Stimulated activated CD4-positive, alpha-beta T cell treated with anti-CD3 and anti-CD28 coated beads, Interleukin-2, amount 100 ng/mL, for 48 hours (primary cell): ENCODE measurements at regions not wholly inside any gene's neighbourhood (a gene's known extent, or its start where the extent isn't known, plus 50 kb on each side); places are given as distances from the start of the nearest gene placed in this dataset.
"Not testable (repeated sequence)": the region's sequence is repeated elsewhere in the genome, so short reads cannot be mapped to it uniquely, and the experiment has no call there.

Experiments used
- DNase-seq, 2 donors: peaks; one replicate each; pipeline ENCODE4 v3.0.0-alpha.2; 2020

GRCh38 chr14:34381304-34381703 lies 80.7 kb downstream of the SPTSSA start:
- not testable (repeated sequence) for DNase-seq

DNA sequence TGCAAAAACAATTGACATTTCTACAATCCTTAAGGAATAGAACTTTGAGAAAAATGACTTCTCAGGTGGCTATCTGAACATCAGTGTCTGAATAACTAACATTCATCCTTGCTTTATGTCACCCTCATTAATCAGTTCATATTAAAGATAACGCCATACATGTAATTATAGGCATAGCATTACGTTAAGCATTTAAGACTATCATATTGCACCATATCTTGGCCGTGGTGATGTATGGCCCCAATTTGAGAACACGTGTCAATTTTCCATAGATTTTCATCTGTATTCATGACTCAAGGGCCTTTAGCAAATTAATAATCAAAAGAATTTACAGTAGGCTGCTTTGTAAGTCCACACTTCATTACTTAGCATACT lies 81.6 kb downstream of the SPTSSA start:
- DNase-seq = no peak

DNA sequence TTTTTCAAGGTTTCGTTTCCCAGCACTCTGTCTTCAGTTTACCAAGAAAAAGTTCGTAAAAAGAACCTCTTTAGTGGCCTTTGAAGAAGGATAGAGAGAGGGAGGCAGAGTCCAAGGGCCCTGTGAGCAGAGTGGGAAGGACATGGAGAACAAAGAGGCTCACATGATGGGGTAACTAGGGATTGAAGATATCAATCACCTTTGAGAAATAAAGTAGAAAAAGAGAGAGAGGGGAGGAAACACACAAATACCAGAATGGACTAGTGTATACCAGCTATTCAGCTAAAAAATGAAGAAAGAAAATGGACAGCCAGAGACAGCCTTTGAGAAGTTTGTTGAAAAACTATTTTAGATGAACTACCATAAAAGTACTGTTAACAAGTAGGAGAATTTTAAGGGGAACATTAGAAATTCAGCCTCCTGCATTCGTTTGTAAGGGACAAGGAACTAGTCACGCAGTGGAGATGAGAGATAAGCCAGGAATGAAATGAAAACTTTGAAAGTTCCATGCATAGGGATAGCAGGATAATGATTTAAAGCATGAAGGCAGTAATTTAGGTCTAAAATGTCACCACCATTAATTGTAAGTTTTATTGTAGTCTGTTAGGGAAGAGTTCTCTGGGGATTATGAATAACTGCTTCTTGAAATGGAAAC lies 82.1 kb downstream of the SPTSSA start:
- no peak for DNase-seq

DNA sequence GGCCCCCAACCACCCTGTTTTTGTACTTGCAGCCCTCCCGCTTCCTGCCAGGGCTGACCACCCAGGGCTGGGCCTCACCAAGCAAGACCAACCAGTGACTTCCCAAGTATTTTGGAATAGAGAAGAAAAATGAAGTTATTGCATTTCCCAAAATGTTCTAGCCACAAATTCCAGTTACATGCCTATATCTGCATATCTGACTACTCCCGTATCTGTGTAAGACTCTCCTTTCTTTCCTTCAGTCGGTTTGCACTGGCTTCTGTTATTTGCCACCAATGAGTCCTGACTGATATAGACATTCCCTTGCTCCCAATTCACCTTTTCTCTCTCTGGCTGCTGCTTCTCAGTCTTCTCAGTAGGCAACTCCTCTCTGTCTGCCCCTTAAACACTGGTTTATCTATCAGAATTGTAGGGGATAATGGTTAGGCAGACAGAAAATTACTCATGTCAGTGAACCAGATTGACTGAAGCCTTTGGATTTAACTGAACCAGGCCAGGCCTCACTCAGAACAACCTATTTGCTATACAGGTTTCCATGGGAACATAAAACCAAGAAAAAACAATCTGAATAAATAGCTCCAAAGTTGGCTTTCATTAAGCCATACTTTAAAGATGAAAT lies 85.3 kb downstream of the SPTSSA start:
- no peak for DNase-seq

GRCh38 chr14:34374998-34375740 lies 86.9 kb downstream of the SPTSSA start:
- no peak for DNase-seq

DNA sequence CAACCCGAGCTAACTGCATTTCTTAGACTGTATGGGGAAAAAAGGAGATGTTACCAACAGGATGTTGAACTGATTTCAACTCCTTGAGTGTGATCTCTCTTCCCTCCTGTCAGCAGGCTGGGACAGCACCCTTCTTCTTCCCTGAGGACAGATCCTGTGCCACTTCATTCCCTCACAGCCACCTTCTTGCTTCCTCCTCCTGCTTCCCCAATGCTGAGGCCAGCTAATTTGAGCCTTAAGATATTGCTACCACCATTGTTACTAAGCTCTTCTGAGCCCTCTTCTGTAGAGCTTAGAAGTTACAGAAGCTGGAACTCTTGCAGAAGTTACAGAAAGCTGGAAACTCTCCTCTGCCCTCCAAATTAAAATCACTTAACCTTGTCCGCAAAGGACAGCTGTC lies 88.8 kb downstream of the SPTSSA start:
- DNase-seq = no peak

DNA sequence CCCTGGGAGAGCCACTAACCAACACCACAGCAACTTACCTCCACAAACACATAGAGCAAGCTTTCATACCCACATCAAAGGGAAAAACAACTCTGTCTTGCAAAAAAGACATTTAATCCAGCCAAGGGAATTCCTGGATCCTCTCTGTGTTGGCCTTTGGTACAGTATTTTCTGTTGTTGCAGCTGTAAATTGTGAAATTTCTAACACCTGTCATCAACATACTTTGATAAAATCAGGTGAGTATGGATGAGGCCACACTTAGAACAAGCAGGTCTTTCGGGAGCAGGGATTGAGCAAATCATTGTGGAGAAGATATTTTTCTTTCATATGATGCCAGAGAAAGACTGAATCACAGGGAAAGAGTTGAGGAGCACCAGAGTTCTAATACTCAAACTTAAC lies 89.3 kb downstream of the SPTSSA start:
- DNase-seq = no peak

DNA sequence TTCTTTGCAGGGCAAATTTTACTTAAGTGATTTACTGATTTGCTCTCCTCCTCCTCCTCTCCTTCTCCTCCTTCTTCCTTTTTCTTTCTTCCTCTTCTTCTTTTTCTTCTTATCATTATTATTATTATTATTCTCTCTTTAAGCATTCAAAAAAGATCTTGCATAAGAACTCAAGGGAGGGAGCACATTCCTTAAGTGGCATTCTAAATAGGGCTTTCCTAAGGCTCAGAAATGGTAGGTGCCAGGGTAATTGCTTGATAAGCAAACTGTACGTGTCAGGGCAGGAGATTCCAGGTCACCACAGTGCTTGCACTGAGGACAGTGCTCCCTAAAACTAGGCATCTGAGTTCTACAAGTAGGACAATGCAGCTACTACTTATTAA lies 92.4 kb downstream of the SPTSSA start:
- DNase-seq = no peak

DNA sequence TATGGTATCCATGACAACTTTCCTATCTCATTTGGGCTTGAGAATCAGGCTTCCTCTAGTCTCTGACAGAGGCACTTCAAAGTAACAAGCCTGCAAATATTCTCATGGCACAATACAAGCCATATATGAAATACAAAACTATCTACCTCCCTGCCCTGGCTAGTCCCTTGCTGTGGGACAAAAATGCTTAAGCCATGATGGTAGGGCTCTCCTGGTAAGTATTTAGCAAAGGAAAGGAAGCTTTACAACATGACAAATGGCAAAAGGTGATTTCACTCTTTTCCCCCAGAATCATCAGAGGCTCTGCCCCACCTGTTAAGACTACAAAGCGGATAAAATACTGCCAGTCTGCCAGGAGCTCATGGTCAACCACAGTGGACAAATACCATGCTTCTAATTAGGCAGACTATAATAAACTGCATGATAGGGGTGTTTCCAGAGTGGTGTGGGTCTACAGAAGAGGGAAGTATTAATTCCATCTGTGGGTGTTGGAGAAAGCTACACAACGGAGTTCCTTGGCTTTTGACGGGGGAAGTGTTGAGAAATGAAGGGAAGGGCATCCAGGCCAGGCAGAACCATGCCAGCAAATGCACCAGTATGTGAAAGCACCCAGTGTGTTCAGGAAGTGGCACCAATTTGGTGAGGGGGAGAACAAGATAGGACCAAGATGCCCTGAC lies 92.9 kb downstream of the SPTSSA start:
- DNase-seq = no peak

- DNase-seq = no peak
These were observed 93.7 kb downstream of the SPTSSA start for GRCh38 chr14:34368115-34368970.

GRCh38 chr14:34365309-34365915 lies 96.6 kb downstream of the SPTSSA start:
- DNase-seq = no peak

DNA sequence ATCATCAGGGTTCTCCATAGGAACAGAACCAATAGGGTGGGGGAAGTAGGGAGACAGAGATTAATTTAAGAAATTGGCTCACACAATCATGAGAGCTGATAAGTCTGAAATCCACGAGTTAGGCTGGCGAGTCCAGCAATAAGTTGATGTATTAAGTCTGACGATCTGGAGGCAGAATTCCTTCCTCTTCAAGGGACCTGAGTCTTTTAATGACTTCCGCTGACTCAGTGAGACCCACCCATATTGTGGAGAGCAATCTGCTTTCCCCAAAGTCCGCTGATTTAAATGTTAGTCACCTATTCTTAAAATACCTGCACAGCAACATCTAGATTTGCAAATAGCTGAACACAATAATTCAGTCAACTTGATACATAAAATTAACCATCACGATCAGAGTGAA lies 97.8 kb downstream of the SPTSSA start:
- no peak for DNase-seq

- no peak for DNase-seq
These were observed 98.3 kb downstream of the SPTSSA start for GRCh38 chr14:34363733-34364134.

GRCh38 chr14:34362641-34363251 lies 99.3 kb downstream of the SPTSSA start:
- DNase-seq = no peak

DNA sequence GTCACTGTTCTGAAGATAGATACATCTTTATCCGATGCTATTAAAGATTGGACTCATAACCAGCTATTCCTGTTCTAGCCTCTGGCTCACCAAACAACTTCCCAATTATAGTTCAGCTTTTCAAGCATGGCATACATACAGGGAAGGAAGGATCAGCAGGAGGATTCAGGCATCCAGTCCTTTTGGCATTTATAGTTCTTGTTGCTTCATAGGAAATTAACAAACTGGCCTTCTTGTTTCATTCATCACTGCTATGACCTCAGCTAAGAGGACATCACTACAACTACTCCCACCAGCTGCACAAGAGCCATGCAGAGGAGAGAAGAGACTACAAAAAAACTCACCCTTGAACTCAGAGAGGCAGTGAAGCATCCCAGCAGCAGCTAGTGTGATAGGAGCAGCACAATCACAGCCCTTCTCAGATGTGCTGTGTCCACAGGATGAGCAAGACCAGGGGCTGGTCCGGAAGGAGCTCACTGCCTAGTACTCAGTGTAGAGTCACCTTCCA lies 100.5 kb downstream of the SPTSSA start:
- DNase-seq = no peak

DNA sequence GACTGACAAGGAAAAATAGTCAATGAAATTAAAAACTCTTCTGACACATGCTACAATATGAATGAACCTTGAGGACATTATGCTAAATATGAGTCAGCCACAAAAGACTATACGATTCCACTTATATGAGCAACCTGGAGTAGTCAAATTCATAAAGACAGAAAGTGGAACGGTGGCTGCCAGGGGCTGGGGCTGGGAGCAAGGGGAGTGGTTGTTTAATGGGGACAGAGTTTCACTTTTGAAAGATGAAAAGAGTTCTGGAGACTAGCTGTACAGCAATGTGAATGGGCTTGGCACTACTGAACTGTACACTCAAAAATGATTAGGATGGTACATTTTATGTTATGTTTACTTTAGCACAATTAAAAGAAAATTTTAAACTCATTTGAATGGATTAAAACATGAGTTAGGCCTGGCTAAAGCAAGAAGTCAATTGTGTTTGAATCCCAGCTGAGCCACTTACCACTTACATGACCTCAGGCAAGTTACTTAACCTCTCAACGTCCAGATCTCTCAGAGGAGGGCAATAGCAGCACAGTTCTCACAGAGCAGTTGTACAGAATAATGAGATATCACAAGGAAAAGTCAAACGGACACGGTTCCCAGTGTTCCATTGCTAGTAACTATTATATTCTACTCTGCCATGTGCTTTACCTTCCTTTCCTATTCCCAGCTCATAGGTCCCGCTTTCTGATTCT lies 102.5 kb downstream of the SPTSSA start:
- no peak for DNase-seq

- DNase-seq = no peak
These were observed 105.8 kb downstream of the SPTSSA start for GRCh38 chr14:34356264-34356654.

GRCh38 chr14:34355584-34356263 lies 106.3 kb downstream of the SPTSSA start:
- no peak for DNase-seq

DNA sequence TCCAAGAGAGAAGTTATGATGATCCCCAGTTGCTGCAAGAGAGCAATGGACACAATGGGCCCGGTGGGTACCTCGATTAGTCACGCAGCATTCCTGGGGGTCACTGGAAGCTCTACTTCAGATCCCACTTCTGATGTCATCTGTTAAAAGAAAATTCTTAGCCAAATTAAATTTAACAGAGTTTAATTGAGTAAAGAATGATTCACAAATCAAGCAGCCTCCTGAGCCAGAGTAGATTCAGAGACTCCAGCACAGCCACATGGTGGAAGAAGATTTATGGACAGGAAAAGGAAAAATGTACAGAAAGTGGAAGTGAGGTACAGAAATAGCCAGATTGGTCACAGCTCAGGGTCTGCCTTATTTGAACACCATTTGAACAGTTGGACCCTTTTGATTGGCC lies 107.5 kb downstream of the SPTSSA start:
- no peak for DNase-seq

GRCh38 chr14:34350903-34351302 lies 111.1 kb downstream of the SPTSSA start:
- no peak for DNase-seq
